SK-N-MC (cell line): ENCODE measurements at regions not wholly inside any gene's neighbourhood (a gene's known extent, or its start where the extent isn't known, plus 50 kb on each side); places are given as distances from the start of the nearest gene placed in this dataset.
"Not testable (repeated sequence)": the region's sequence is repeated elsewhere in the genome, so short reads cannot be mapped to it uniquely, and the experiment has no call there.

Experiments used
- DNase-seq: peaks from one replicate; pipeline ENCODE4 v3.0.0-alpha.2; 2011; ENCODE audit warnings: low read depth, low spot score
- H3K27ac ChIP-seq: fragments of 200-600 bp; sonication (generic); 2 replicates; pipeline ENCODE4 v1.5.1; 2016; ENCODE audit warnings: mixed run types
- H3K36me3 ChIP-seq: fragments of 200-600 bp; sonication (generic); 2 replicates; pipeline ENCODE4 v1.6.1; 2017; ENCODE audit warnings: antibody characterized with exemption, low read length, mixed read lengths; ENCODE audit not compliant: insufficient read depth
- H3K4me3 ChIP-seq: fragments of 200-600 bp; sonication (generic); 2 replicates; pipeline ENCODE4 v1.5.1; 2016
- H3K9ac ChIP-seq: fragments of 200-600 bp; sonication (generic); 2 replicates; pipeline ENCODE4 v1.8.0; 2017; ENCODE audit warnings: mixed run types, mixed read lengths; ENCODE audit not compliant: insufficient read length
- H3K9me3 ChIP-seq: fragments of 200-600 bp; sonication (generic); 2 replicates; pipeline ENCODE4 v1.6.1; 2017; ENCODE audit warnings: low read depth, mild to moderate bottlenecking, antibody characterized with exemption, low read length, moderate library complexity, mixed read lengths
- EZH2 ChIP-seq: fragments of 200-600 bp; sonication (generic); IDR thresholded peaks from one replicate; pipeline ENCODE4 v1.6.1; 2017; ENCODE audit warnings: antibody characterized with exemption
- FOXP2 ChIP-seq: optimal IDR thresholded peaks from 2 replicates; pipeline ENCODE3; 2011; ENCODE audit warnings: mild to moderate bottlenecking, moderate library complexity; ENCODE audit not compliant: insufficient read depth; ENCODE audit errors: extremely low read length, control extremely low read depth
- POLR2AphosphoS5 ChIP-seq: IDR thresholded peaks from 2 replicates; pipeline ENCODE4 v1.6.1; 2012; ENCODE audit warnings: mild to moderate bottlenecking, low read depth, low read length, borderline replicate concordance

- no peak for DNase-seq
- Histone ChIP-seq H3K27ac (peak overlapping the region; percentile 51), H3K4me3 (peak overlapping the region; percentile 46), H3K9ac (peak overlapping the region; percentile 14), H3K36me3 (no peaks in the 10 kb centered on the region), H3K9me3 (no peaks in the 10 kb centered on the region)
- TF ChIP-seq POLR2AphosphoS5 (no peak), EZH2 (no peak), FOXP2 (no peak)
These were observed 711.0 kb upstream of the CTNND2 start for GRCh38 chr5:12615141-12615820.

- peak overlapping the region; percentile 46; the same call in 1 of the 2 replicates for H3K4me3 ChIP-seq
These were observed 710.4 kb upstream of the CTNND2 start for GRCh38 chr5:12614608-12615007.

GRCh38 chr5:12611132-12611531, 706.9 kb upstream of the CTNND2 start:
- no peak for TF ChIP-seq FOXP2
- TF ChIP-seq EZH2, result no peak
- TF ChIP-seq POLR2AphosphoS5, result no peak
- no peak overlapping the region for H3K27ac ChIP-seq
- H3K4me3 ChIP-seq, result no peak overlapping the region
- no peak for DNase-seq
- no peaks in the 10 kb centered on the region for H3K36me3 ChIP-seq
- H3K9me3 ChIP-seq, result no peaks in the 10 kb centered on the region
- H3K9ac ChIP-seq, result no peak overlapping the region

More at GRCh38 chr5:12614608-12615007, 710.4 kb upstream of the CTNND2 start:
- Histone ChIP-seq H3K36me3 (no peaks in the 10 kb centered on the region), H3K27ac (peak overlapping the region; percentile 51), H3K9me3 (no peaks in the 10 kb centered on the region), H3K9ac (no peak overlapping the region)
- no peak for DNase-seq
- TF ChIP-seq POLR2AphosphoS5 (no peak), EZH2 (no peak), FOXP2 (no peak)

GRCh38 chr5:12607817-12608216, 703.6 kb upstream of the CTNND2 start:
- H3K4me3 ChIP-seq, H3K27ac ChIP-seq, DNase-seq, H3K9ac ChIP-seq, H3K9me3 ChIP-seq, H3K36me3 ChIP-seq: not testable (repeated sequence)

- TF ChIP-seq POLR2AphosphoS5 (no peak), FOXP2 (no peak), EZH2 (no peak)
- Histone ChIP-seq H3K4me3 (no peak overlapping the region), H3K9me3 (no peaks in the 10 kb centered on the region), H3K36me3 (no peaks in the 10 kb centered on the region), H3K9ac (no peak overlapping the region), H3K27ac (no peak overlapping the region)
- DNase-seq, result no peak
These were observed 688.0 kb upstream of the CTNND2 start for GRCh38 chr5:12592228-12592627.

- Histone ChIP-seq H3K9ac (no peak overlapping the region), H3K36me3 (no peaks in the 10 kb centered on the region), H3K9me3 (no peaks in the 10 kb centered on the region), H3K4me3 (no peak overlapping the region), H3K27ac (no peak overlapping the region)
- DNase-seq, result no peak
- TF ChIP-seq POLR2AphosphoS5 (no peak), EZH2 (no peak), FOXP2 (no peak)
These were observed 682.2 kb upstream of the CTNND2 start for GRCh38 chr5:12586406-12586805.

GRCh38 chr5:12578803-12579202, 674.6 kb upstream of the CTNND2 start:
- DNase-seq, H3K36me3 ChIP-seq, H3K9me3 ChIP-seq, H3K27ac ChIP-seq, H3K9ac ChIP-seq, H3K4me3 ChIP-seq: not testable (repeated sequence)

GRCh38 chr5:12576953-12577352, 672.7 kb upstream of the CTNND2 start:
- not testable (repeated sequence) for DNase-seq, H3K9ac ChIP-seq, H3K27ac ChIP-seq, H3K36me3 ChIP-seq, H3K4me3 ChIP-seq, H3K9me3 ChIP-seq

- not testable (repeated sequence) for H3K9me3 ChIP-seq, H3K4me3 ChIP-seq, H3K27ac ChIP-seq, H3K36me3 ChIP-seq, H3K9ac ChIP-seq, DNase-seq
These were observed 670.2 kb upstream of the CTNND2 start for GRCh38 chr5:12574298-12575093.

- H3K4me3 ChIP-seq, H3K36me3 ChIP-seq, H3K27ac ChIP-seq, DNase-seq, H3K9me3 ChIP-seq, H3K9ac ChIP-seq: not testable (repeated sequence)
These were observed 669.7 kb upstream of the CTNND2 start for GRCh38 chr5:12573916-12574297.
